ENCODE measurements at regions not wholly inside any gene's neighbourhood (a gene's known extent, or its start where the extent isn't known, plus 50 kb on each side); places are given as distances from the start of the nearest gene placed in this dataset.

- TF ChIP-seq HIVEP1 (CRISPR knock-in tag; IDR thresholded peaks at IDR 0.05) (no peak), POLR2AphosphoS5 (IDR thresholded peaks at IDR 0.05; ENCODE audit: low read depth, low read length) (no peak)
Measured at GRCh38 chr3:163018067-163018466, 1521.5 kb downstream of the OTOL1 start.

Measured in HepG2 (cell line).